ENCODE measurements at regions not wholly inside any gene's neighbourhood (a gene's known extent, or its start where the extent isn't known, plus 50 kb on each side); places are given as distances from the start of the nearest gene placed in this dataset.

GRCh38 chr3:43953380-43953779 lies 262.6 kb downstream of the ABHD5 start:
- TF ChIP-seq CTCF (IDR thresholded peaks at IDR 0.05) = no peak
- TF ChIP-seq POLR2AphosphoS5 (IDR thresholded peaks at IDR 0.05) = no peak

Measured in stomach (tissue), 4 donors.